GM12864 (cell line): ENCODE measurements at regions not wholly inside any gene's neighbourhood (a gene's known extent, or its start where the extent isn't known, plus 50 kb on each side); places are given as distances from the start of the nearest gene placed in this dataset.

Experiments used
- DNase-seq: peaks from one replicate; pipeline ENCODE4 v3.0.0-alpha.2; 2011; ENCODE audit warnings: low read depth
- H3K4me3 ChIP-seq: 2 replicates; pipeline ENCODE4 v1.5.1; 2011; ENCODE audit warnings: mild to moderate bottlenecking, low read depth, low read length, control low read depth
- TF ChIP-seq, protein P1 (sequence below): IDR thresholded peaks from 2 replicates; pipeline ENCODE4 v1.5.1; 2011; ENCODE audit warnings: low read depth, mild to moderate bottlenecking, moderate library complexity, low read length, control low read depth, inconsistent platforms; ENCODE audit errors: missing control alignments

DNA sequence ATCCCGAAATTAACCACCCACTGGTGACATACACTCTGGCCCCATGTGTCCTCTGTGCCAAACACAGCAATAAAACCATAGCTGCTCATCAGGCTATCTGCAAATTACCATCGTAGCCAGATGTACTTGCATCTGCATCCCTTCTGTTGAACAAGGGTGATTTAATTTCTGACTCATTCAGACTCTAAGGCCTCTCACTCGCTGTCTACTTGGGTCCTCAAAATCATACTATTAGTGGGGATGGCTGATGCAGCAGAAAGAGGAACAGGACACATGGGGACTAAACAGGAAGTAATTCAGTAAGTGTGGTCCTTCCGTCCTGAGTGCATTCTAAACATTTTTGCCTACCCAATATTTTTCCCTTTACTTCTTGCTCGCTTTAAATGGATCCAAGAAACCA lies 2275.0 kb upstream of the PCDH20 start:
- no peak overlapping the region for H3K4me3 ChIP-seq
- TF ChIP-seq, protein P1, sequence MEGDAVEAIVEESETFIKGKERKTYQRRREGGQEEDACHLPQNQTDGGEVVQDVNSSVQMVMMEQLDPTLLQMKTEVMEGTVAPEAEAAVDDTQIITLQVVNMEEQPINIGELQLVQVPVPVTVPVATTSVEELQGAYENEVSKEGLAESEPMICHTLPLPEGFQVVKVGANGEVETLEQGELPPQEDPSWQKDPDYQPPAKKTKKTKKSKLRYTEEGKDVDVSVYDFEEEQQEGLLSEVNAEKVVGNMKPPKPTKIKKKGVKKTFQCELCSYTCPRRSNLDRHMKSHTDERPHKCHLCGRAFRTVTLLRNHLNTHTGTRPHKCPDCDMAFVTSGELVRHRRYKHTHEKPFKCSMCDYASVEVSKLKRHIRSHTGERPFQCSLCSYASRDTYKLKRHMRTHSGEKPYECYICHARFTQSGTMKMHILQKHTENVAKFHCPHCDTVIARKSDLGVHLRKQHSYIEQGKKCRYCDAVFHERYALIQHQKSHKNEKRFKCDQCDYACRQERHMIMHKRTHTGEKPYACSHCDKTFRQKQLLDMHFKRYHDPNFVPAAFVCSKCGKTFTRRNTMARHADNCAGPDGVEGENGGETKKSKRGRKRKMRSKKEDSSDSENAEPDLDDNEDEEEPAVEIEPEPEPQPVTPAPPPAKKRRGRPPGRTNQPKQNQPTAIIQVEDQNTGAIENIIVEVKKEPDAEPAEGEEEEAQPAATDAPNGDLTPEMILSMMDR, result no peak
- DNase-seq, result no peak

DNA sequence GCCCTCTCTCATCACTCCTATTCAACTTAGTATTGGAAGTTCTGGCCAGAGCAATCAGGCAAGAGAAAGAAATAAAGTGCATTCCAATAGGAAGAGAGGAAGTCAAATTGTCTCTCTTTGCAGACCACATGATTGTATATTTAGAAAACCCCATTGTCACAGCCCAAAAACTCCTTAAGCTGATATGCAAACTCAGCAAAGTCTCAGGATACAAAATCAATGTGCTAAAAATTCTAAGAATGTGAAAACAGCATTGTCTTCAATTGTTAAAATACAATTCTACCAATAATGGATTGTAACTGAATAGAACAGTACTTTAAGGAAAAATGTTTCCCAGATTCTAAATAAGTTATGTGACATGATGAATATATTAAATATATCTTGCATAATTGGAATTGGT lies 2269.2 kb upstream of the PCDH20 start:
- TF ChIP-seq, protein P1, result no peak
- DNase-seq, result no peak
- H3K4me3 ChIP-seq, result no peak overlapping the region

DNA sequence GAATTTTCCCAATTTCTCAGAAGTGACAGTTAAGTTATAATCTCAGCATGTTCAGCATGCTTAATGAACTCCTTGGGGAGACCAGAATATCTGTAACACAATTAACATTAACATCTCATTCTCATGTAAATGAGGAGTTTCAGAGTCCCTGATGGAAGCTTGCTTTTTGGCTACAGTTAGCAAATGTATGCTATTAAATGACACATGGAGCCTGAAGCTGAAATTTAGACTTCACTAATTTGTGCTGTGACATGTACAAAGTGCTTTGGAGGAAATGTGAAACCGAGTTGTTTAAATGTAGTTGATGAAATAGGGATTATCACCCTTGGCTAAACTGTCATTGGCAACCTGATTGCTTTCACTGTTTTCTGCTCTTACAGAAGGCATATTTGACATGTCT lies 2265.1 kb upstream of the PCDH20 start:
- TF ChIP-seq, protein P1, result no peak
- DNase-seq, result no peak
- H3K4me3 ChIP-seq, result no peak overlapping the region

DNA sequence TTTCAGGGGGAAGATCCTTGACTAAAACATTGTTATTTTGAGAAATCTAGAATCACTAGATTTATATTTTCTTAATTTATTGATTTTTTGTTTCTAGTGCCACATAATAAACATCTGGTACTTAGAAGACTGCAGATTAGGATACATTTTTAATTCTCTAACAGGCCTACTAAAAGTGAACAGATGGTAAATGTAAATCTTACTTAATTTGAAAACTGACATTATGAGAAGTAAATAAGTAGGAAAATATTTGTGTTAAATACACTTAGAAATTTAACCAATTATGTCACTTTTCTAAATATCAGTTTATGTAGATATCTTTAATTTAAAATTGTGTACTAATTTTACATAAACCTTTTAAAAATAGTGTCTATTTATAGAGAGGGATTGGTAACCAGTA lies 2255.6 kb upstream of the PCDH20 start:
- TF ChIP-seq, protein P1, result no peak
- DNase-seq, result no peak
- no peak overlapping the region for H3K4me3 ChIP-seq

DNA sequence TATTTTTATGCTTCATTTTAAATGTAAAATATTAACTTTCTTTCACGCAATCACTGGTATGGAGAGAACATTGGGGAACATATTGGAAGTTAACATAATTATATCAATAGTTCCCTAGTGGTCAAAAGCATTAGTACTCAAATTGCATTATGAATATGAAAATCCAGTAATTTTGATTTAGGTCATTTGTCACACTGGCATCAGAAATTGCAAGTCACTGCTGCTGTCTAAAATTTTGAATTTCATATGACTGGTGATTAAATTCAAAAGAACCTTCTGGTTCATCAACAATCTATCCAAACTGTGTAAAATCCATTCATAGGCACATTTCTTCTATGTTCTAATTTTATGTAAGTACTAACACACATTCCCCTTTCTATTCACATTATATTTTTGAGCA lies 2235.7 kb upstream of the PCDH20 start:
- H3K4me3 ChIP-seq, result no peak overlapping the region
- TF ChIP-seq, protein P1, result no peak

DNA sequence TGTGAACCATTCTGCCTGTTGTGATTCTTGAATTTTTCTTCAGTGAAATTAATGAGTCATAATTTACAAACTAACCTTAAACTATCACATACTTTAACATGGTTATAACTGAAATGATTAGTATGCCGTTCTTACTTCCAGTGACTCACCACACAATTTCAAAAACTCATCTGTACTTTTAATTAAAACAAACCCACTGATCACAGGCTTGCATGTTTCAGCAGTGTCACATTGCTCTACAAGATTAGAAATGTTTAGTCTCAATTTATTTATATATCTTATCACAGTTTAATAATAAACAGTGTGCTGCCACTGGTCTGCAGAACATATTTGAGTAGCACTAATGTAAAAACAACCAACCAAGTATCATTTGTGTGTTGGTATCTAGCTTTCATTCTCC lies 2227.9 kb upstream of the PCDH20 start:
- TF ChIP-seq, protein P1, result no peak
- no peak for DNase-seq
- no peak overlapping the region for H3K4me3 ChIP-seq

More for the DNA sequence above, 2235.7 kb upstream of the PCDH20 start:
- DNase-seq, result no peak

DNA sequence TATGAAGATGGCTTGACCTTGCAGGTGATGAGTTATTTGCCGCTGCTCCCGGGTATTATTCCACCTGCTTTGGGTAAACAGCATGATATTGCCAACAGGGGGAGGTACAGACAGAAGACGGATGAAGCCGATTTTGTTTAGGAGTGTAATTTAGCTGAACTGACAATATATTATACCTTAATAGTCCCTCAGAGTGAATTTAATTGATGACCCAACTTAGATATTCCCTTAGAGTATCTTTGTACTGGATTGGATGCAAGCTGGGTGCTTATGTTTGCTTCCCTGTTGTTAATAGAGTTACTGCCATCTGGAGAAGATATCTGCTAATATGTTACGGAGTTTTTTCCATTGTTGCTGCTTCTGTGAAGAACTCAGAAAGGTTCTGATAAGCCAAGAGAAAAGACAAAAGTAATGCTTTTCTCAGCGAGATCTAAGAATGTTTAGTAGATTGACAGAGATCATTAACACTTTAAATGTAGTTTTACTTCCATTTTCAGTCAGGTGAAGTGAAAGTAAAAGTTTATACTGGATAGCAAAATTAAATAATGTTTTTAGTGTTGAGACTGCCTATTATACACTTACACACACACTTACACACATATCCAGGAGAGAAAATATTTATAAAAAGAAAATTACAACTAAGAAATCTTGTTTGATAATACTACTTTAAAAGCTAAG lies 2220.8 kb upstream of the PCDH20 start:
- TF ChIP-seq, protein P1, result no peak
- DNase-seq, result no peak

More for the DNA sequence above, 2220.8 kb upstream of the PCDH20 start:
- no peak overlapping the region for H3K4me3 ChIP-seq
